CD14-positive monocyte (primary cell): ENCODE measurements at regions not wholly inside any gene's neighbourhood (a gene's known extent, or its start where the extent isn't known, plus 50 kb on each side); places are given as distances from the start of the nearest gene placed in this dataset.

Source experiments
- DNase-seq, 3 donors: peaks; one replicate each; pipeline ENCODE4 v3.0.0-alpha.2; 2011 to 2022
- H2AFZ ChIP-seq: 2 replicates; pipeline ENCODE4 v1.6.0; 2012; ENCODE audit warnings: mild to moderate bottlenecking, low read depth, low read length, inconsistent platforms; ENCODE audit not compliant: insufficient read depth, poor library complexity, severe bottlenecking
- H3K27ac ChIP-seq, 2 donors: 1 replicate in 1 of 2; 2 replicates in 1 of 2; pipeline ENCODE4 v1.5.1; 2012 to 2013; ENCODE audit warnings: low read length in 2 of 2, control low read depth in 1 of 2, inconsistent platforms in 1 of 2, low read depth in 1 of 2, mild to moderate bottlenecking in 1 of 2
- H3K27me3 ChIP-seq, 2 donors: one replicate each; pipeline versions ENCODE4 v1.6.0 to v1.6.1; 2011 to 2013; ENCODE audit warnings: low read length in 2 of 2; ENCODE audit not compliant: control insufficient read depth in 2 of 2, insufficient read depth in 2 of 2
- H3K36me3 ChIP-seq, 2 donors: replicated peaks in 1 of 2; 1 replicate in 1 of 2; 2 replicates in 1 of 2; pipeline versions ENCODE4 v1.5.1 to v1.6.1; 2012 to 2013; ENCODE audit warnings: low read length in 2 of 2, control low read depth in 1 of 2, inconsistent platforms in 1 of 2, mild to moderate bottlenecking in 1 of 2; ENCODE audit not compliant: insufficient read depth in 2 of 2, control insufficient read depth in 1 of 2
- H3K4me1 ChIP-seq, 2 donors: 1 replicate in 1 of 2; 2 replicates in 1 of 2; pipeline versions ENCODE4 v1.5.1 to v1.6.1; 2012 to 2013; ENCODE audit warnings: low read length in 2 of 2, control low read depth in 1 of 2, inconsistent platforms in 1 of 2, mild to moderate bottlenecking in 1 of 2, moderate library complexity in 1 of 2; ENCODE audit not compliant: insufficient read depth in 2 of 2, control insufficient read depth in 1 of 2
- H3K4me2 ChIP-seq: replicated peaks from 2 replicates; pipeline ENCODE3; 2012; ENCODE audit warnings: low read length, moderate library complexity, mild to moderate bottlenecking; ENCODE audit not compliant: poor library complexity, severe bottlenecking; ENCODE audit errors: extremely low read depth
- H3K4me3 ChIP-seq, 3 experiments: fragments of 200-600 bp in 1 of 3; sonication (generic) in 1 of 3; replicated peaks in 1 of 3; 1 replicate in 2 of 3; 2 replicates in 1 of 3; pipeline ENCODE4 v1.5.1; 2011 to 2013; ENCODE audit warnings: low read length in 3 of 3, mild to moderate bottlenecking in 3 of 3, control low read depth in 2 of 3, low read depth in 2 of 3, inconsistent platforms in 1 of 3, moderate library complexity in 1 of 3
- H3K79me2 ChIP-seq: 2 replicates; pipeline ENCODE4 v1.6.0; 2012; ENCODE audit warnings: mild to moderate bottlenecking, control low read depth, inconsistent platforms, low read length, moderate library complexity; ENCODE audit not compliant: insufficient read depth
- H3K9ac ChIP-seq: 2 replicates; pipeline ENCODE4 v1.6.0; 2017; ENCODE audit warnings: low read length, mild to moderate bottlenecking; ENCODE audit not compliant: insufficient read depth, poor library complexity, severe bottlenecking
- H3K9me3 ChIP-seq, 2 donors: replicated peaks in 1 of 2; 1 replicate in 1 of 2; 2 replicates in 1 of 2; pipeline versions ENCODE4 v1.5.1 to v1.6.1; 2012 to 2013; ENCODE audit warnings: low read length in 2 of 2, control low read depth in 1 of 2; ENCODE audit not compliant: control insufficient read depth in 1 of 2, insufficient read depth in 1 of 2
- H4K20me1 ChIP-seq: 2 replicates; pipeline ENCODE4 v1.6.0; 2012; ENCODE audit warnings: mild to moderate bottlenecking, low read length, control low read depth, moderate library complexity; ENCODE audit not compliant: insufficient read depth
- H3K27ac Mint-ChIP-seq, 7 donors: one replicate each; pipeline ENCODE4 v1.8.0; 2020; ENCODE audit warnings: mild to moderate bottlenecking in 7 of 7, mixed read lengths in 7 of 7, moderate library complexity in 6 of 7, inconsistent platforms in 2 of 7
- H3K27me3 Mint-ChIP-seq, 3 donors: one replicate each; pipeline ENCODE4 v1.8.0; 2021 to 2022; ENCODE audit warnings: low read depth in 3 of 3, mild to moderate bottlenecking in 3 of 3, mixed read lengths in 3 of 3, moderate library complexity in 3 of 3, inconsistent platforms in 1 of 3
- H3K36me3 Mint-ChIP-seq, 2 donors: one replicate each; pipeline ENCODE4 v1.8.0; 2020; ENCODE audit warnings: mixed read lengths in 2 of 2, inconsistent platforms in 1 of 2, mild to moderate bottlenecking in 1 of 2
- H3K4me1 Mint-ChIP-seq: one replicate; pipeline ENCODE4 v1.8.0; 2020; ENCODE audit warnings: mild to moderate bottlenecking, mixed read lengths
- H3K4me3 Mint-ChIP-seq, 2 donors: one replicate each; pipeline ENCODE4 v1.8.0; 2020; ENCODE audit warnings: mild to moderate bottlenecking in 2 of 2, mixed read lengths in 2 of 2, moderate library complexity in 1 of 2
- H3K9me3 Mint-ChIP-seq, 7 donors: one replicate each; pipeline ENCODE4 v1.8.0; 2020 to 2022; ENCODE audit warnings: mixed read lengths in 7 of 7, mild to moderate bottlenecking in 6 of 7, moderate library complexity in 6 of 7, inconsistent platforms in 2 of 7
- WGBS: methylation state at CpG from one replicate; pipeline ENCODE4 v1.1.5; 2013; ENCODE audit warnings: missing lambda C conversion rate; ENCODE audit not compliant: insufficient coverage; 5-methylcytosine and 5-hydroxymethylcytosine counted together
- intact Hi-C, 2 donors: fragments of 100-400 bp; cut with micrococcal nuclease; formaldehyde crosslinking; loops; one replicate each; pipeline versions ENCODE4 v1.15.0 to v1.15.1; 2023
- TF ChIP-seq, protein P1 (sequence below): fragments of 200-600 bp; IDR thresholded peaks from one replicate; pipeline ENCODE4 v1.8.0; 2022; ENCODE audit warnings: antibody characterized with exemption, mild to moderate bottlenecking

GRCh38 chr12:116435984-116436383, 123.2 kb upstream of the MAP1LC3B2 start:
- no peak overlapping the region for H3K4me3 ChIP-seq
- peaks cover 26% of the 10 kb centered on the region for H3K4me1 Mint-ChIP-seq
- H3K27ac Mint-ChIP-seq: no peak overlapping the region
- H3K27me3 Mint-ChIP-seq: peaks cover 0 to 4% (median 3%) of the 10 kb centered on the region in 3 donors
- H2AFZ ChIP-seq: no peak overlapping the region
- H3K36me3 Mint-ChIP-seq: no peaks in the 10 kb centered on the region
- peaks cover 0 to 11% (median 6%) of the 10 kb centered on the region in 7 donors for H3K9me3 Mint-ChIP-seq
- peaks cover 0 to 5% of the 10 kb centered on the region in 2 donors for H3K9me3 ChIP-seq
- H3K36me3 ChIP-seq: no peaks in the 10 kb centered on the region
- H3K27ac ChIP-seq: no peak overlapping the region
- no peak overlapping the region for H3K9ac ChIP-seq
- no peaks in the 10 kb centered on the region for H3K79me2 ChIP-seq
- no peaks in the 10 kb centered on the region for H4K20me1 ChIP-seq
- H3K4me1 ChIP-seq: peaks cover 17 to 18% of the 10 kb centered on the region in 2 donors
- intact Hi-C loops: no loop called here
- H3K4me3 Mint-ChIP-seq: no peak overlapping the region
- DNase-seq: no peak
- H3K4me2 ChIP-seq: no peak overlapping the region
- TF ChIP-seq, protein P1, sequence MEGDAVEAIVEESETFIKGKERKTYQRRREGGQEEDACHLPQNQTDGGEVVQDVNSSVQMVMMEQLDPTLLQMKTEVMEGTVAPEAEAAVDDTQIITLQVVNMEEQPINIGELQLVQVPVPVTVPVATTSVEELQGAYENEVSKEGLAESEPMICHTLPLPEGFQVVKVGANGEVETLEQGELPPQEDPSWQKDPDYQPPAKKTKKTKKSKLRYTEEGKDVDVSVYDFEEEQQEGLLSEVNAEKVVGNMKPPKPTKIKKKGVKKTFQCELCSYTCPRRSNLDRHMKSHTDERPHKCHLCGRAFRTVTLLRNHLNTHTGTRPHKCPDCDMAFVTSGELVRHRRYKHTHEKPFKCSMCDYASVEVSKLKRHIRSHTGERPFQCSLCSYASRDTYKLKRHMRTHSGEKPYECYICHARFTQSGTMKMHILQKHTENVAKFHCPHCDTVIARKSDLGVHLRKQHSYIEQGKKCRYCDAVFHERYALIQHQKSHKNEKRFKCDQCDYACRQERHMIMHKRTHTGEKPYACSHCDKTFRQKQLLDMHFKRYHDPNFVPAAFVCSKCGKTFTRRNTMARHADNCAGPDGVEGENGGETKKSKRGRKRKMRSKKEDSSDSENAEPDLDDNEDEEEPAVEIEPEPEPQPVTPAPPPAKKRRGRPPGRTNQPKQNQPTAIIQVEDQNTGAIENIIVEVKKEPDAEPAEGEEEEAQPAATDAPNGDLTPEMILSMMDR: no peak
- no peaks in the 10 kb centered on the region for H3K27me3 ChIP-seq
- WGBS: 97% methylated on average over 2 of the region's 3 CpGs

DNA sequence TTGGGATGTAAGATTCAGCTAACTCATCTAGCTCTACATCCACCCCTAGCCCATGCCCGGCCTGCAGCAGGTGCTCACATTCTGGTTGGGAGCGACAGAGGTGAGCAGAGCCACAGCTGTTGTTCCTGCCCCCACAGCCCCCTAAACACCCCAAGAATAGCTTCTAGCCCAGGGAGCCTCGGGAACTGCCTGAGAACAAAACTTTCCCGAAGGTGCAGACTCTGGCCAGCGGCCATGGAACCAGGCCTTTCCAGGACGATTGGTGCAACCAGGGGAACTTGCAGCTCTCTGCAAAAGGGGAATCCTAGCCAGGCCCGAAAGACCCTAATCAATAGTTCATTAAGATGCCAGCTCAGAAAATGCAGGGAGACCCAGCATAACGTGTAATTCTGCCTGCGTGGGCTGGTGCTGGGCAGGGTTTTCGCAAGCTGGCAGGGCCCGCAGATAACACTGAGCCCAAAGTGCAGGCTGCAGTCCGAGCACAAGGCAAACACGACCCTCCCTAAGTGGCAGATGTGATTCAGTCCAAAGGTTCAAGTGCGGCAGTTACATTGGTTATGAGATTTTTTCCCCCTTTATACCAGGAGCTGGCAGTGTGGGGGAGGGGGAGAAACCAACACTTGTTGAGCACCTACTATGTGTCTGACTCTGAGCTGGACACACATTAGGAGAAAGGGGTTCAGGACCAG, 122.5 kb upstream of the MAP1LC3B2 start:
- Histone ChIP-seq H3K27ac (no peak overlapping the region), H4K20me1 (no peaks in the 10 kb centered on the region), H3K9me3 (peaks cover 0 to 5% of the 10 kb centered on the region in 2 donors), H3K36me3 (no peaks in the 10 kb centered on the region), H3K79me2 (no peaks in the 10 kb centered on the region), H2AFZ (no peak overlapping the region), H3K9ac (no peak overlapping the region), H3K27me3 (no peaks in the 10 kb centered on the region), H3K4me2 (no peak overlapping the region), H3K4me1 (peaks cover 24 to 25% of the 10 kb centered on the region in 2 donors), H3K4me3 (no peak overlapping the region)
- Mint-ChIP-seq H3K4me1 (peaks cover 33% of the 10 kb centered on the region), H3K4me3 (no peak overlapping the region), H3K9me3 (peaks cover 0 to 11% (median 6%) of the 10 kb centered on the region in 7 donors), H3K27ac (peak overlapping the region in 2 of 7 donors; percentile 42 to 65), H3K27me3 (peaks cover 0 to 4% (median 3%) of the 10 kb centered on the region in 3 donors), H3K36me3 (no peaks in the 10 kb centered on the region)
- intact Hi-C loops: no loop called here
- no peak for DNase-seq
- TF ChIP-seq, protein P1: no peak
- 82% methylated on average over 8 of the region's 14 CpGs for WGBS
